Amniotic stem cell (primary cell): ENCODE measurements at regions not wholly inside any gene's neighbourhood (a gene's known extent, or its start where the extent isn't known, plus 50 kb on each side); places are given as distances from the start of the nearest gene placed in this dataset.

ENCODE experiments used
- DNase-seq: peaks from one replicate; lab custom pipeline; 2025; lab: John Stamatoyannopoulos, UW

DNA sequence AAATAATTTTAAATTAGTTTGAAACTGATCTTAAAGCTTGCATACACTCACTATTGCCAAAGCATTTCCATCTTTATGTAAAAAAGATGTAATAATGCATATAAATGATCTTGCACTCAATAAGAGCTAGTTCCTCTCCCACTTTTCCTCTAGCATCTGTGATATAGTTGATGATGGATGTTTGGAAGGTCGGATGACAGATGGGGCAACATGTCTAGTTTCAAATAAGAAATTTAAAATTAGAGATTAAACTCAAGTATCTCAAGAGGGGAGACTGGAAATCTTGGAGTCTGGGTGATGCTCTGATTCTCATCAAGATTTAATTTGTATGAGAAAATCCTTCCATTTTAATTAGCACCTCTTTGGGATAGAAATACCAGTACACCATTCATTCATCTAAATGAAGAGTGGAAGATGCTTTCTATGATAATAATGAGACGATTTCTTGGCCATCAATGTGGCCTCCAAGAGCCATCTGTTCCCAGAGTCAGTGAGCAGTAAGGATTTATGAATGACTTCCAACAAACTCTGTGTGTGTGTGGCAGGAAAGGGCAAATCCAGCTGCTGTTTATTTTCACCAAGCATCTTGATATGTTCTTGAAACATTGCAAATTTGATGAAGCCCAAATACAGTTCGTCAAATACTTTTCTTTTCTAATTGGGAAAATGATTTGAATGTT is 616.3 kb upstream of the CDH8 start:
- DNase-seq, result no peak

- DNase-seq, result no peak
Measured at GRCh38 chr16:62648256-62648655, 612.0 kb upstream of the CDH8 start.

DNA sequence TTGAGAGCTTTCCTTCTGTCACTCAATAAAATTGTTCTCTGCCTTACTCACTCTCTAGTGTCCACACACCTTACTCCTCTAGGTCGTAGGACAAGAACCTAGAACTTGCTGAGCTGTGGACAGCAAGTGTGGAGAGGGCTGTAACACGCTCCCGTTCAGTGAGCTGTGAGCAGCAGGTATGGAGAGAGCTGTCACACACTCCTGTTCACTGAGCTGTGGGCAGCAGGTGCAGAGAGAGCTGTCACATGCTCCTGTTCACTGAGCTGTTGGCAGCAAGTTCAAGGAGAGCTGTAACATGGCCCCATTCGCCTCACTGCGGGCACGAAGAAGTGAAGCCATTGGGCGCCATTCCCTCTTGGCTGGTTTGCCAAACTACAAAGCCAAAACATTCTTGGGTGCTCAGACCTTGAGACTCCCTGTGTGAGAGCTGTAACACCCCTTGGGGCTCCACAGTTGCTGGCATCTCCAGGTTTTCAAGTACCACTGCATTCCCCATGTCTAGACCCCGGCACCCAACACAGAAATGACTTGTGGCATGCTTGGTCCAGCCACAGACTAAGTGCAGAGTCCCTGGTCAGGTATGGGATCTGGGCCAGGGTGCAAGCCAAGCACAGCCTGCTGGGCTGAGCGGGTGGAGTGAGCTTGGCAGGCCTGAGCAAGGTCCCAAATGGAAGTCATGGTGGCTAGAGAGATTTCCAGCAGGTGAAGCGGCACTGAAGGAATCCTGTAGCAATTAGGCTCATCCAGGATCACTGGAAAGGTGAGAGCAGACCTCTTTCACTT is 608.0 kb upstream of the CDH8 start:
- no peak for DNase-seq

- DNase-seq, result no peak
Measured at GRCh38 chr16:62642677-62643076, 606.4 kb upstream of the CDH8 start.

- no peak for DNase-seq
Measured at GRCh38 chr16:62639890-62640289, 603.7 kb upstream of the CDH8 start.

GRCh38 chr16:62638964-62639870 is 603.0 kb upstream of the CDH8 start:
- no peak for DNase-seq

- no peak for DNase-seq
Measured at GRCh38 chr16:62638324-62638911, 602.2 kb upstream of the CDH8 start.

- no peak for DNase-seq
Measured at GRCh38 chr16:62625326-62625725, 589.1 kb upstream of the CDH8 start.

- DNase-seq, result no peak
Measured at GRCh38 chr16:62620275-62620674, 584.0 kb upstream of the CDH8 start.

- DNase-seq, result no peak
Measured at GRCh38 chr16:62615526-62615925, 579.3 kb upstream of the CDH8 start.

DNA sequence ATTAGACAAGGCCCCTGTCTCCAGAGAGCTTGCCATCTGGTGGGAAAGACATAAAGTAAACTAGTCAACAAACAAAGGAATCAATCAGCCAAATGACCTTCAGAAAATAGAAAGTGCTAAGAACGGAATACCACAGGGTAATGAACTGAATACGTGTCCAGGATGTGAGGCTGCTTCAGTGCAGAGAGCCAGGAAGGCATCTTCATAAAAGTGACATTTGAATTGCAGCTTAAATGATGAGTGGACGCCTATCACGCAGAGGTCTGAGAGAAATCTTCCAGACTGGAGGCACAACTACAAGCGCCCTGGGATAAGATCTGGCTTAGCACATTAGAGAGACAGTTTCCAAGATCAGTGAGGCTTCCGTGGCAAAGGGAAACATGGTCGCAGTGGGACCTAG is 574.1 kb upstream of the CDH8 start:
- no peak for DNase-seq

DNA sequence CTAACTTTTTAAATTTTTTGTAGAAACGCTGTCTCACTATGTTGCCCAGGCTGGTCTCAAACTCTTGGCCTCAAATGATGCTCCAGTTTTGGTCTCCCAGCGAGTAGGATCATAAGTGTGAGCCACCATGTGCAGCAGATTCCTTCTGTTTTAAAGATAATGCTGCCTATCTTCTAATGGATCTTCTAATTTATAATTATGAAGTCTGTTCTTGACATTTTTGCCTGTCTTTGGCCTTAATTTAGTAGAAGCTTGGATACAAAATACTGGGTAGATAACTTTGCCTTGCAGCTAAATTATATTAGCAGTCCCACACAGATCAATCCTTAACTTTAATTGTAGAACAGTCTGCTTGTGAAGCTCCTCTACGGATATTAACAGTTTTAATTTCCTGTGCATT is 566.6 kb upstream of the CDH8 start:
- no peak for DNase-seq

- no peak for DNase-seq
Measured at GRCh38 chr16:62597875-62598274, 561.6 kb upstream of the CDH8 start.

- no peak for DNase-seq
Measured at GRCh38 chr16:62596584-62596983, 560.3 kb upstream of the CDH8 start.

DNA sequence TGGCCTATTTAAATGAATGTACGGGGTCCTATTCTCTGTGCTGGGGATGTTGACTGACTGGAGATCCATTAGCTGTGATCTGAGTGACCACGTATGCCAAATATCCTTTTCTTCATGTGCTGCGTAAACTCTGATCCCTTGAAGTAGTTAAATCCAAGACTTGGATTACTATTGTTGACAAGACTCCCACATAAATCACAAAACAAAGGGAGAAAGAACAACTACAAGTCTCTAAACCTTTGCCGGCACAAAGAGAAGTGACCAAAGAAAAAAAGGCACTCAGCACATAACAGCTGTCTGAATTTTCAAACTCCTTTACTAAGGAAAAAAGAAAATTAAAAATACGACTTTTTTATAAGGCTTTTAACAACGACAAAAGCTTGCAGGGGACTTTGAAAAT is 559.9 kb upstream of the CDH8 start:
- no peak for DNase-seq

DNA sequence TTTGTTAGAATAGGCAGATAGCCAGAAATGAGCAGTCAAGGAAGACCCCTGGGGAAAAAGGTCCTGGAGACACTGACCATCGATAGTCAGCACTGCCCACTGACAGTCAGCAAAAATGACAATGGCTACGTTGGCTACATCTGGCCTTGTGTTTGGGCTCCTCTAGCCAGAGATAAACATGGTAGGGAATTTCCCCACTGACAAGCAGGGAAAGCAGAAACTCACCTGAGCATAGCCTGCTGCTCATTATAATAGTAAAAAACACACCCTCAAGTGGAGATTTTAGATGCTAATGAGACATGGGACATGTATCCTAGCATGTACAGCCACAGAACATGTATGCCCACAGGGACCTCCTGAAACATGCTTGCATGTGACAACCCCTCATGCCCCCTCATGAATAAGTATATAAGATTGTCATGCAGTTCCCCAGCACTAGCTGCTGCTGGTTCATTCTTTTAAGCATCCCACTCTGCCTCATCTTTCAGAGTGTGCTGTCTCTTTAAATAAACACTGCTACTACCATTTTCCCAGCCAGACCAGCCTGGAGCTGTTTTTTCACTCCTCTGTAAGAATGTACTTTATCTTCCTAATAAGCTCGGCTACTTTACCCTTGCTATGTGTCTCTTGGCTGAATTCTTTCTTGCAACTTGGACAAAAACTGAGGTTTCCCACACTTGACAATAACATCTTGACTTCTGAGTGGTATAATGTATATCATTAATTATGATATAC is 550.1 kb upstream of the CDH8 start:
- no peak for DNase-seq

DNA sequence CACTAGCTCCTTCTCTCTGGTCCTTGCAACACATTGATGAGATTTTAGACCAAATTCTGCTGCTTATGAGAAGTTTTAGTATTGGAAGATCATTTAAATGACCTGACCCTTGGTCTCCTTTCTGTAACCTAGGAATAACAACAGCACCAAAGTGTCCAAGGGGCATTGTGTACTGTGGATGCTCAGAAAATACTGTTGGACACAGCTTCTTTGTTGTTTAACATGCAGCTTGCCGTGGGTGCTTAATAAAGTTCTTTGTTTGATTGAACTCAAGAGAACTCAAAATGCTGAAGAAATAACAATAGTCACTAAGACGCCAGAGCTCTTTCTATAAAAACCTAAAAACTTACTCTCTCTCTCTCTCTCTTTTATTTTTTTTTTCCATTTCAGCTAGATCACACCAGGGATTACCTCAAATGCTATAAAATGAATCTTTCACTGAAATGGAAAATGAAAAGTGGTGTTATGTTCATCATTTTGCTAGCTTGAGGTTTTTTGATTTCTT is 548.9 kb upstream of the CDH8 start:
- no peak for DNase-seq

DNA sequence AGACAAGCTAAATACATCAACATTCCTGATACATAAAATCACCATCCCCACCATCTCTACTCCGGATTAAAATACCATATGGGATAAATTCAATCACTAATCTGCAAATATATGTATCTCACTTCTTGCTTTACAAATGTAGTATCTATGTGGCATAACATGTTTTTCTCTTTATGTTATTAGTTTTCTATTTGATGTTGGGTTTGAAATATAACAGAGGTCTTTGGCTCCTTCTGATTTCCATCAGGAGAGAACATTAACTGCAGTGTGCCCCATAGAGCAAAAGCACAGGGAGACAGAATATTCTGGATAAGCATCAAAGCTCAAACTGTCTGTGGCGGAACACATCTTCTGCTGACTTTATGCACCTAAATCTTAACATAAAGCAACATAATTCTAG is 547.2 kb upstream of the CDH8 start:
- no peak for DNase-seq

DNA sequence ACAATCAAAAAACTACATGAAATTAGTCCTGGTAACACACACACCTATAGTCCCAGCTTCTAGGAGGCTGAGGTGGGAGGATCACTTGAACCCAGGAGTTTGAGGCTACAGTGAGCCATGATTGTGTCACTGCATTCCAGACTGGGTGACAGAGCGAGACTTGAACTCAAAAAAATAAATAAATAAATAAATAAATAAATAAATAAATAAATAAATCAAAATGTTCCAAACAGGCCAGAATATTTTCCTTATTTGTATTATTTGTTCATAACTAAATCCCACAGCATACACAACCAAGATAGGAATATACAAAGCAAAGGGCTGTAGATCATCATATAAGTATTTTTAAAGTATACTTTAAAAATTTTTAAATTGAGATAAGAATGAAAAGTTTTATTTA is 537.2 kb upstream of the CDH8 start:
- no peak for DNase-seq

GRCh38 chr16:62568926-62569325 is 532.7 kb upstream of the CDH8 start:
- no peak for DNase-seq

DNA sequence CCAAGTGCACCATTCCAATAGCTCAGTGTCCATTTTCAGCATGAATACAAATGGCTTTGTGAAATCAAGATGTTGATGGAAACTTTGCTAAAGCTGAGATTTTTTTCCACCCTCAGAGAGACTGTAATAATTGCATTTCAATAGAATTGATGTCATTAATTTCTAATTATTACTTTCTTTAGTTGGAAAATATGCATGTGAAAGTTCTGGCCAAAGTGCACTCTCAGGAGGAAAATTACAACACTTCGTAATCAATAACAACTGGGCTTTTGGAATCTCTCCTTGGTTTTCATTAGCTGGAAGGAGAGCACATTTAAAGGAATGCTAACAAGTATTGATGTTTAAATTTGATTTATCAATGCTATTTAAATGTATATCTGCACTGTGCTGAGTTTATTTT is 529.5 kb upstream of the CDH8 start:
- no peak for DNase-seq
